Superior temporal gyrus (tissue), 1 donor: ENCODE measurements at regions not wholly inside any gene's neighbourhood (a gene's known extent, or its start where the extent isn't known, plus 50 kb on each side); places are given as distances from the start of the nearest gene placed in this dataset.
A peak's percentile ranks its signal among the peaks of the same experiment; 100 is the strongest.
"Not testable (repeated sequence)": the region's sequence is repeated elsewhere in the genome, so short reads cannot be mapped to it uniquely, and the experiment has no call there.

Experiments used
- DNase-seq: peaks from one replicate; pipeline ENCODE4 v3.0.0-alpha.2; 2016; ENCODE audit errors: extremely low spot score

DNA sequence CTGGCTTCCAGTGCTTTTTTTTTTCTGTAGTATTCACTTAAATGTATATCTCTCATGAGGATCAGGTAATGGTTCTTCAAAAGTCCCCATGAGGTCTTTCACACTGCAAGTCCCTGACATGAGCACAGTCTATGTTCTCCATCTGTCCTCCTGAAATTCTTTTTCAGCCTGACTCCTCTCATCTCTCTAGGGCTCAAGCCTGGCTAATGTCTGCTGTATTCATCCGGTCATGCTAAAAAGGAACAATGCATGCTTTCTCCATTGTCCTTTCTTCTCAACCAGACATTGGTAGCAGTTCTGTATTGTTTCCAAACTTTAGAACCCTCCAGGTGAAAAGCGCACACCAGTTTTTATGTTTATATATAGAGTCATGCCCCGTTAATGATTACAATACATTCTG lies 368.3 kb upstream of the OLFM3 start:
- DNase-seq, result peak; percentile 58

DNA sequence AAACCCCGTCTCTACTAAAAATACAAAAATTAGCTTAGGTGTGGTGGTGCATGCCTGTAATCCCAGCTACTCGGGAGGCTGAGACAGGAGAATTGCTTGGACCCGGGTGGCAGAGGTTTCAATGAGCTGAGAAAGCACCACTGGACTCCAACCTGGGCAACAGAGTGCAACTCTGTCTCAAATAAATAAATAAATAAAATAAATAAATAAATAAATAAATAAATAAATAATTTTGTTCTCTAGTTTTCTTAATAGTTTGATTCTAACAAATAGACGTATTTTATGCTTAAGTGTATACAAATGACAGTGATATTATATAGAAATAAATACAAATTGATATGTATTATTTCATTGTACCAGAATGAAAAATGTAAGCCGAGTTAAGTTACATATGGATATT lies 339.9 kb upstream of the OLFM3 start:
- no peak for DNase-seq

DNA sequence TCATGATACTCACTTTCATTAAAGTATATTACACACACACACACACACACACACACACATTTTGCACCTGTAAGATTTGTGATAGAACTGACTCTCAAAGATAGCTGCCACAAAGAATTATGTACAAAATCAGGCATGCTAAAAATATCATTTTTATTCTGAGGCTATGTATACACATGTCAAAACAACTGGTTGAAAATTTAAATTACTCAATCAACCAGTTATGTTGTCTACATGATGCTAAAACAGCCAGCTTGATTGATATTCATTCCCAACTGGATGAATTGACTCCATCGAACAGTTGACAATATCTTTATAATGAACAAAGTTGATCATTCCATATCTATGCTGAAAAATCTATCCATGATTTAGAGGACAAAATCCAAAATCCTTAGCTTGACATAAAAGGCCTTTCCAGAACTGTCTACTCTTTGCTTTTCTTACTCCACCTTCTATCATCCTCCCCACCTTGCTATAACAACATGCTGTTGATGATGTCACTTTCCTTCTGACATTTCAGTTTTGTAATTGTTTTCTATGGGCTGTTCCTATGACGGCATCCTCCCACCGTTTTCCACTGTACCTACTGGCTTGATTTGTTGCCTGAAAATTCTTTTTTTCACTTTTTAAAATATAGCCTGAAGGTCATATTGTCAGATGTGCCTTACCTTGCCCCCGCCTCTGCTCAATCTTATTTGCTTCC lies 321.5 kb upstream of the OLFM3 start:
- DNase-seq, result no peak

DNA sequence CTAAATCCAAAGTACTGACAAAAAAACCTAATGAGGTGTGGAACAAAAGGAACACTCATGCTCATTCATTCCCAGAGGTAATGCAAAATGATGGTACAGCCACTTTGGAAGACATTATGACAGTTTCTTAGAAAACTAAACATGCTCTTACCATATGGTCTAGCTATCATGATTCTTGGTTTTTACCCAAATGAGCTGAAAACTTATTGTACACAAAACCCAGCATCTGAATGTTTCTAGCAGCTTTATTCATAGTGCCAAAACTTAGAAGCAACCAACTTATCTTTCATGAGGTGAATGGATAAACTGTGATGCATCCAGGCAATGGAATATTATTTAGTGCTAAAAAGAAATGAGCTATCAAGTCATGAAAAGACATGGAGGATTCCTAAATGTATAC lies 318.4 kb upstream of the OLFM3 start:
- DNase-seq, result peak; percentile 60

DNA sequence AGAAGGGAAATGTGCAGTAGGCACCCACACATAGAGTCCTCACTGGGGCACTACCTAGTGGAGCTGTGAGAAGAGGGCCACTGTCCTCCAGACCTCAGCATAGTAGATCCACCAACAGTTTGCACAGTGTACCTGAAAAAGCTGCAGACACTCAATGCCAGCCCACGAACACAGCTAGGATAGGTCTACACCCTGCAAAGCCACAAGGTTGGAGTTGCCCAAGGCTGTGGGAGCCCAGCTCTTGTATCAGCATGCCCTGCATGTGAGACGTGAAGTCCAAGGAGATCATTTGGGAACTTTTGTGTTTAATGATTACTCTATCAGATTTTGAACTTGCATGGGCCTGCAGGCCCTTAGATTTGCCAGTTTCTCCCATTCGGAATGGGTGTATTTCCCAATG lies 299.4 kb upstream of the OLFM3 start:
- no peak for DNase-seq

DNA sequence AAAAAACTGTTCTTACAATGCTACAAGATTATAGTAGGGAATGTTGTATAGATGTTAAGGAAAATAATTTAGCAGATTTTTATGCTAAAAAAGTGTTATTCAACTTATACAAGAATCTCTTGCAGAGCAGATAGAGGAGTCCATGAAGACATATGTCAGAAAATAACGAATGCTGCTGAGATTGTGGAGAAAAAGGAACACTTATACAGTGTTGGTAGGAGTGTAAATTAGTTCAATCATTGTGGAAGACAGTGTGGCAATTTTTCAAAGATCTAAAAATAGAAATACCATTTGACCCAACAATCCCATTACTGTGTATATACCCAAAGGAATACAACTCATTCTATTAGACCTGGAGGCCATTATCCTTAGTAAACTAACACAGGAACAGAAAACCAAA lies 286.2 kb upstream of the OLFM3 start:
- DNase-seq, result no peak

DNA sequence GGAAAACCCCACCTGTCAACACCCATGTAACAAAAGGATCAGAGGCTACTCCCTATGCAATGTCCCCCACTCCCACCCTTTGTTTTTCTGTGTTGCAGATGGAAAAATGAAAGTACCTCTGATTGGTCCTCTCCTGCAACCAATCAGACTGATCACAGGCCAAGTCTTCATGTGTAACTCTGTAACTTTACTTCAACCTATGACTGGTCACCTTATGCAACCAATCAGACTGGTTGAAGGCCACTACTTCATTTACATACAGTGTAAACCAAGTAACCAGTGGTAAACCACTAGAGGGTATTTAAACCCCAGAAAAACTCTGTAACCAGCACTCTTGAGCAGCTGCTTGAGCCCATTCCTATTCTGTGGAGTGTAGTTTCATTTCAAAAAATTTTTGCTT lies 266.3 kb upstream of the OLFM3 start:
- DNase-seq, result no peak

DNA sequence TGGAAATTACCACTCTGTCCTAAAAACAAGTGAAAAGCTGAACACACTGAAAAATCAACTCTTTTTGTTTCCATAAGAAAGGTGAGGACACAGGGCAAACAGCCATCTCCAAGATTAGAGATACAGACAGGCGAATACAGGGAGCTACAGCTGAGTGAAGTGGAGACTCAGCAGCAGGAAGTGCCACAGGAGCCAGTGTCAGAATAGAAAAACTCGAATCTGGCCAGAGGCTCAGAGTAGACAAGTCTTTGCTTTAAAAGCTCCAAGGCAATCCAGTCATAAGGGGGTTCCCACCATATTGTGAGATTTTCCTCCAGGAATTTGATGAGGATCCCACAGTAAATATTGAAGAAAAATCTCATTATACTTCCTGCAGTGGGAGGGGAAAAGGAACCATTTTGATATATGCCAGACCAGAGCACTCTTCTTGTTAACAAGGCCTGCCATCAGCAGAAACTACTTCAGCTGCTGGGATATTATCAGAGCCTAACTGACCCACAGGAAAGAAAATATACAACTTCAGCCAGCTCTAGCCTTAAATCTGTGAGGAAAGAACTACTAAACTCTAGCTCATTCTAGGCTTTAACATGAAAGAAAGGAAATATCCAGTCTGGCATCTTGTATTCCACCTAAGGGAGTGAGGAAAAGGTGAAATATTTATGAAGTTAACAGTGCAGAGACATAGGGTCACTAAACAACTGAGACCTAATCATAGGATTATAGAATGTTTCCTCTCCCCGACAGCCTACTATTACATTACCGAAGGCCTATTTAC lies 256.2 kb upstream of the OLFM3 start:
- DNase-seq, result no peak

DNA sequence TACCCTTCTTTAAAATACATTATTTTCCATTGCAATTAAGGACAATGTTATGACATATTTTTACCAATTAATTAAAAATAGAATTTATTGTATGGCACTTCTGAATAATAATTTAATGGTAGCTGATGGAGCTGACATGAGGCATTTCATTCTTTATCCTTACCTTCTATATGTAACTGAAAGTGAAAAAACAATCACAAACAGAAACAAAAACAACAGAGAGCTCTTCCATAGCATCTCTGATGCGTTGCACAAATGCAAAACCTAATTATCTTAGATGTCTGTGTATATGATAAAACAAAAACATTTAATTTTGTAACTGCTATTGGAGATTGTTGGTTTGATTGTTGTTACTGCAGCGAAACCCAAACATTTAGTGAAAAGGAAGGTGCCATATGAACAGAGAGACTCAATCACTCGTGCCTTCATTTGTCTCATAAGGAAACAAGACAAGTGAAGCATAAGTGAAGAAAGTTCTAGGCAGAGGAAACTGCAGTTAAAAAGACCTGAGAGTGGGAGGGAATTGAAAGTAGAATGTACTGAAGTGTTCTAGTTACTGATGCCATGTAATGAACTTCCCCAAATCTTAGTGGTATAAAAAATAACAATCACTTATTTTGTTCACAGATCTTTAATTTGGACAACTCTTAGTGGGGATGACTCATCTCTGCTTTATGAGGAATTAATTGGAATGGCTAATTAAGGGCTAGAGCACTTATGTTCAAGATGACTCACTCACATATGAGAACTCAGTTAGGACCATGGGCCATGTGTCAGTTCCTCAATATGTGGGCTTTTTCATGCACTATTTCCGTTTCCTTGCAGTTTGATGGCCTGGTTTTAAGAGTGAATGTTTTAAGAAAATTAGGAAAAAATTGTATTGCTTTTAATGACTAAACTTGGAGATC lies 245.0 kb upstream of the OLFM3 start:
- no peak for DNase-seq

DNA sequence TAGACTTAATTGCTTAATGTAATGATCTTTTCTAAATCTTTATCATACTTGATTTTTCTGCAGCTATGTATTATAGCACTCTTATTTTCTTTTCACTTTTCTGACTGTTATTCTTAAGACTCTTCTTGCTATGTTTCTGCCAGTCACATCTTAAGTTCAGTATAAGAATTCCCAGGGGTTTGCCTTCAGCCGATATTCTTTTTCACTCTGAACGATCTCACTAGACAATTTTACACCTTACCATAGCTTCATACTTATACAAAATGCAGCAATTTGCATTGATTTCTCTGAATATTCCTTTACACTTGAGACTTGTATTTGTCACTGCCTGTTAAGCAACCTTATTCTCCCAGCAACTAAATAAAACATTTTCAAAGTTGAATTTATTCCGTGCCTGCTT lies 242.5 kb upstream of the OLFM3 start:
- DNase-seq, result no peak

DNA sequence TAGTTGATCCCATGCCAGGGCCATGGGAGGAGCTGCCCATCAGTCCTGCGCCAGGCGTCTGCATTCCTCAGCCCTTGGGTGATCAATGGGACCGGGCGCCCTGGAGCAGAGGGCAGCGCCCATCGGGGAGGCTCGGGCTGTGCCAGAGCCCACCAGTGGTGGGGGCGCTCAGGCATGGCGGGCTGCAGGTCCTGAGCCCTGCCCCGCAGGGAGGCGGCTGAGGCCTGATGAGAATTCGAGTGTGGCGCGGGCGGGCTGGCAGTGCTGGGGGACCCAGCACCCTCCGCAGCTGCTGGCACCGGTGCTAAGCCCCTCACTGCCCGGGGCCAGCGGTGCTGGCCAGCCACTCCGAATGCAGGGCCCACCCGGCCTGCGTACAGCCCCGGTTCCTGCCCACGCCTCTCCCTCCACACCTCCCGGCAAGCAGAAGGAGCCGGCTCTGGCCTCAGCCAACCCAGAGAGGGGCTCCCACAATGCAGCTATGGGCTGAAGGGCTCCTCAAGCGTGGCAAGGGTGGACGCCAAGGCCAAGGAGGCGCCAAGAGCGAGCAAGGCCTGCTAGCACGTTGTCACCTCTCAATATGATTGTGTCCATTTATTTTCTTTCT lies 238.1 kb upstream of the OLFM3 start:
- no peak for DNase-seq

DNA sequence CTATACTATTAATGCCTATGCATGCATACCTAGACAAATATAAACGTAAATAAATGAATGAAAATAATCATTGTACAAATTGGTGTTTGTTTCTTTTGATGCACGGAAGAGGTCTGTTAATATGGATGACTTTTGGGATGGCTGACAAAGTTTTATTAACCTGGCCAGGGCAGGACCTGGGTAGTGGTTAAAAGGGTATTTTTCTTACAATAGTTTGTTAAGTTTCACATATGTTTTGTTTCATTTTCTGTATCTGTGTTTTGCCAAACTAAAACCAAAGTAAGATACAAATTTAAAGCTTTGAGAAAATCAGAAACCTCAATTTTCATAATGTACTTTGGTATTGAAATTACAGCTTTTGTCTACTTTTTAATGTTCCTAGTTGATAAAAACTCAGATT lies 222.7 kb upstream of the OLFM3 start:
- no peak for DNase-seq

DNA sequence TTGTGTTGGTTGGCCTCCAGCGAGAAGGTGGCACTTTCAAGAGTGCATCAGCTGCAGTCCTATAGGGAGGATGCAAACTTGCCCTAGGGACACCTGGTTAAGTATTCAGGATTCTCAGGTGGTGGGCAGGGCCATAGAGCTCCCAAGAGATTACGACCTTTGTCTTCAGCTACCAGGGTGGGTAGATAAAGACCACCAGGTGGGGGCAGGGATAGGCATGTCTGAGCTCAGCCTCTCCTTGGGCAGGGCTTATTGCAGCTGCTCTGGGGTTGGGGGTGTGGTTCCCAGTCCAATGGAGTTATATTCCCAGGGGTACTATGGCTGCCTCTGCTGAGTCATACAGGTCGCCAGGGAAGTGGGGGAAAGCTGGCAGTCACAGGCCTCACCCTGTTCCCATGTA lies 214.2 kb upstream of the OLFM3 start:
- DNase-seq, result not testable (repeated sequence)

DNA sequence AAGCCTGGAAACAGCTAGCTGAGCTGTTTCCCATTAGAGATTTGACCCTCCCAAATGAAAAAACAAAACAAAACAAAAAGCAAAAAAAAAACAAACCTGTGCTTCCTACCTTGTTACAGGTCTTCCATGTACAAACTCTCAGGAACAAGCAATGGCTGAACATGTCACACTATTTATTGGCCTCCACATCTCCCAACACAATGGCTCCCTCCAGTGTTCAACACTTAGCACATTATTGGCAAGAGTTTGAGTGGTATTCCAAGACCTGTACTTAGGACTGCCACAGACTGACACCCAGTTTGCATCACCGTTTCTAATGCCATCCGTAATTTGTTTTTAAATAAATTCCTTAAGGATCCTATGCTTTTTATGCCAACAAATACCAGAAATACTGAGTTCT lies 195.0 kb upstream of the OLFM3 start:
- peak; percentile 47 for DNase-seq

DNA sequence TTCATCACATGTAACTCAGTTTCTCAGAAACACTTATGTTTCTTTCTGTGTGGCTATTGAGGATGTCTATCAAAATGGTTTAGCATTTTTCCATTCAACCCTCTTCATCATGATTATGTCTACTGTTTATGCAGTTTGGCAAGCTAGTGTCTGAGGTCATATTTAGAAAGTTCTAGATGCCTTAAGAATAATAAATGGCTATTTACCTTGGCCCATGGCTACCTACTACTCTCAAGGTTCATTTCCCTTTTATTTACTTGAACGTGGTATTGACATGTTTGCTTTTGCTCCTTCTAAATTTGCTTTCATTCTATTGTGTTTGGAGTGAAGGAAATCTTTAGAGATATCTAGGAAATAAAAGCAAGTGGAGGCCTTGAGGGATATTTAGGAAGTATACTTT lies 193.7 kb upstream of the OLFM3 start:
- DNase-seq, result no peak

DNA sequence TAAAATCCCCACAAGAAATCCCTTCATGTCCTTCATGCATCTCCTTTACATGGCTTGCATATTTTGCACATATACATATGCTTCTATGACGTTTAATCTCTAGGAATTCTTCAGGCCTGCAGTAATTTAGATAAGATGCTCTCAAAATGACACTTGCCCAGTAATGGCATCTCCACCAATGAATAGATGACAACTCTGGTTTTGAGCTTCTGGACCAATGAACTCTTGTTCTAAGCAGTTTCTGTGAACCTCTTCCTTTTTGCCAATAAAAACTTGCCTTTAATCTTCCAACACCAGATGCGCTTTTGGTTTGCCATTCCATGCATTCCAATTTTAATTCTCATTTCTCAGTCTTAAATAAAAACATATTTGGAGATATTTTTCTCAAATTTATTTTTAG lies 189.8 kb upstream of the OLFM3 start:
- no peak for DNase-seq

DNA sequence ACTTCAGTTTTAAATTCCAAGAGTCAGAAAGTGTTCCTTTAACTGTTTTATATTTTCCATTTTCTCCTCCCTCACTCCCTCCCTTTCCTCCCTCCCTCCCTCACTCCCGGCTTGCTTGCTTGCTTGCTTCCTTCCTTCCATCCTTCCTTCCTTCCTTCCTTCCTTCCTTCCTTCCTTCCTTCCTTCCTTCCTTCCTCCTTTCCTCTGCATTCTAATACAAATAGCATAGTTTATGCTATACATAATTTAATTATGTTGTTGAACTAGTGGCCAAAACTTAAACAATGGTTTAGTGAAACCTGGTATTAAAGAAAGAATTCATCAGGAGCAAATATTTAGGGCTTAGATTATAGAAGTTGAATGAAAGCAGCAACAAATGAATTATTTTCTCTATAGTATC lies 188.5 kb upstream of the OLFM3 start:
- no peak for DNase-seq

DNA sequence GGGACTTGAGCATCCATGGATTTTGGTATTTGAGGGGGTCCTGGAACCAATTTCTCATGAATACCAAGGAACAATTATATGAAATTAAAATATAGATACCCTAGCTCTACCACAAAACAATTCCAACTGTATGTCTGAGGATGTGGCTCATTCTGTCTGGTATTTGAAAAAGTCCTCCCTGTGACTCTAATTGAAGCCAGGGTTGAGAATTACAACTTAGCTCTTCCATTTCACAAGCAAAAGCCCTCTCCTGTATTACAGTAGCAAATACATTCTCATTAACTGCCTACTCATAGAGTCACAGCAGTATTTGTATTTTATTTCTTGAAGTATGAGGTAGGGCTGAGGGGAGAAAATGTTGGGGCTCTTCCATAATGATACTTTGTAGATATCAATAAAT lies 187.8 kb upstream of the OLFM3 start:
- DNase-seq, result no peak

DNA sequence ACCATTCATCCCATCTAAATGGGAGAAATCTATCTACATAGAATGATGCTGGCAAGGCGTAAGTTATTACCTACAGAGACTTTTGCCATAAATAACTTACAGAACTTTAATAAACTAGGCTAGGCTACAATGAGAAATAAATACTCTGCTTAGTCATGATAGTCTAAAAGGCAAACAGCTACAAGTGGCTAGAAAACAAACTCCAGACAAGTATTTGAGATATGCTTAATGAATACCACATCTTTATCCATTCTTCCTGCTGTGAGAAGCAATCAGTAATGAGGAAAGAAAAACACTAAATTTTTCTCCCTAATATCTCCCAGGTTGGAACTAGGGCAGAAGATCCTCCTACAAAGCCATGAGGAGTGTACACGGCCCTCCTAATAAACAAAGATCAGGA lies 187.0 kb upstream of the OLFM3 start:
- no peak for DNase-seq

DNA sequence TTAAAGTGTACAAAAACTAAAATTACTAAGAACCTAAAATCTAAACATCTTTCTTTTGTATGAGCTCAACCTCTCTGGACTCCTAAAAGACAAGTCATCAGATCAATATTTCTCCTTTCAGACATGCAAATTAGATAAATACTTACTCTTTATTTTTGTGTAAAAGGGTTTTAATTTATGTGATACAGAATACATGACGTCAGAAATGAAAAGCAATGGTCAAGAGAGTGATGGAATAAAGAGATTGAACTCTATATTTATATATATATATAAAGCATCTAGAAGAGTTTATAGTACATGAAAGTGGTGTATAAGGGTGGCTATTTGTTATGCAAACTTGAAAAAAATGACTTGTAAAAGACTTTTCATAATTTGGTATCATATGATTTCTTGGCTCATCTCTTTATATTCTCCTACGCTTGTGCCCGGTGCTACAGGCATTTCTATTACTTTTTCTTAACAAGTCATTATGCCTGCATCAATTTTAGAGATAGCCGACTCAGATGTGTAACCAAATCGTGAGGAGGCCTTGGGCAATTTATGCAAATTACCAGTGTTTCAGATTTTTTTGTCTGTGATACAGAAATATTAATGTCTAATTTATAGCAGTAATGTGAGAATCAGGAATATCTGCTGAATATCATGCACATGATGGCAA lies 186.0 kb upstream of the OLFM3 start:
- DNase-seq, result no peak

DNA sequence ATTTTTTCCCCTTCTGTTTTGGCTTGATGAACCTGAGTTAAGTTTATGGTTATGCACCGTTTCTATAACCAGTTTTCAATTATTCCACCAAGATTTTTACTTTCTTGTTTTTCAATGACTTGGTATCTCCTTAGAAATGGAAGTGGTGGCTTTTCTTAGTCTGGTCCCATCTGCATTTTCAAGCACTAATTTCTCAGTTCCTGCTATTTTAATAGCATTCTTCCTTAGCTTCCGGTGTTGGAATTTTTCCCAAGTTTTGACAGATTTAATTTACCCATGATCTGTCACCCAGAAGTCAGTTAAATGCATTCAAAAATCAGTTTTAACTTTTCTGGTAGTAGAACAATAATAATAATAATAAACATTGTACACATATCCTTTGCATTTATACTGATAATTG lies 184.6 kb upstream of the OLFM3 start:
- DNase-seq, result no peak

DNA sequence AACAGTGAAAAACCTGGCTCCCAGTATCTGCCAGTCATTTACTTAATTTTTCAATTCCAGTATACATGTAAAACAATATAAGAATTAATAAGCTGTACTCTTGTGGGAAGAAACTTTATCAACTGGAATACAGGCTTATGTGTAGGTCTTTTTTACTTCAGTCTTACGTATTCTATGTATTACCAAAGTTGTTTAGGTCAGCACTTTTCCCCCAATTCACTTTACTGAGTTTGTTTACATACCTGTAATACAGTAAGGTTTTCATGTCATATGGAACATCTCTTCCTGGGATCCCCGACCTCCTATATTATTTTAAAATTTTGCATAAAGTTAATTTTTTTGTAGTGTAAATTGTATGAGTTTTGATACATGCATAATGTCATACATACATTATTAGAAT lies 181.8 kb upstream of the OLFM3 start:
- DNase-seq, result no peak
